HG02588 (cell line): ENCODE measurements at regions not wholly inside any gene's neighbourhood (a gene's known extent, or its start where the extent isn't known, plus 50 kb on each side); places are given as distances from the start of the nearest gene placed in this dataset.

Experiments
- ATAC-seq: cut with Tn5 transposase; IDR thresholded peaks from one replicate; pipeline ENCODE4 v1.9.1; 2021; ENCODE audit warnings: mild to moderate bottlenecking, moderate library complexity; ENCODE audit not compliant: unreplicated experiment

DNA sequence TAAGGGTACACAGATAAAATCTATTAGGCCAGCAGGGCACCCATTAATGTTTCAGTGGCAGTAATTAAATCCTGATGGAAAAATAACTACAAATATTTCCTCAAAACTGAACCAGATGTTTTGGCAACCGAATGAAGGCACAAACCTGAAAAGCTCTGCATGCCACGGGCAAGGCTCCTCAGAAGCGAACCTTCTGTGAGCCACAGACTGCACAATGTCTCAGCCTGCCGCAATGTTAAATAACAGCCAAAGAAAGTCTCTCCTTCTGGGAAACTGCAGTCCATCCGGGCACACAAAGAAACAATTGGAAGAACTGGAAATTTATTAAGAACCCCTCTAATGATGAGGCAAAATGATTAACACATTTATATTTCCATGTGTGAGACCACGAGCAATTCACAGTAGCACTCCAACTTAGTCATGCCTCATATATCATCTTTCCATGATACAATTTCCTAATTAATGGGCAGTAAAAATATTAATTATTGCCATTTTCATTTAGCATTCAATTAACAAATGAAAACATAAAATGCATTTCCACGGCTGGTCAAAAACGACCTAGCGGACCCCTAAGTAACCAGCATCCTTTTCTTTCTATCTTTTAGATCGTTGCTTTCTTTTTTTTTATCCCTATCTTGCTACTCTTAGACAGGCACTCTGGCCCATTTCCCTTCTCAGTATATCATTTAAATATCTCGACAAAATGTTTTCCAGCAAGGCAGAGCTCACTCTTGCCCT lies 237.5 kb downstream of the EPHA4 start:
- ATAC-seq, result no peak

DNA sequence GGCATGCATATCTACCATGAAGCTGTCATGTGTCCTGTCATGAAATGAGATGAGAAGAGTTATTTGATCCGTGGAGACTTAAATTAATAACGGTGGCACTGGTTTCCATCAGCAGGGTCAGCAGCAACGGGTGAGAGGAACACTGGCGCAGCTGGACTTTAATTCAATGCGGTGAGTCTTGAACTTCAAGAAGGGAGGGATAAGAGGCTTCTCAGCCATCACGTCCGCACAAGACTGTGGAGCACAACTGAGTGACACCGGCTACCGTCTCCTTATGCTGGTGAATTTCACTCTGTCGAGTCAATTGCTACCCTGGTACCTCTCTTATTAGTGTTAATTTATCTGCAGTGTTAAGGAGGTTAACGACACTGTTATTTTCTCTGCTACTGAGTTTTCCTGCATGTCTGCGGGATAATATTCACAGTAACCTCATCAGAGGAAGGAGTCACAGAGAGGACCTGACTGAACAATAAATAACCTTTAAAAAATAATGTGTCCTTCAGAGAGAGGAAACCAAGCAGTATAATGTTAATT lies 236.8 kb downstream of the EPHA4 start:
- no peak for ATAC-seq

DNA sequence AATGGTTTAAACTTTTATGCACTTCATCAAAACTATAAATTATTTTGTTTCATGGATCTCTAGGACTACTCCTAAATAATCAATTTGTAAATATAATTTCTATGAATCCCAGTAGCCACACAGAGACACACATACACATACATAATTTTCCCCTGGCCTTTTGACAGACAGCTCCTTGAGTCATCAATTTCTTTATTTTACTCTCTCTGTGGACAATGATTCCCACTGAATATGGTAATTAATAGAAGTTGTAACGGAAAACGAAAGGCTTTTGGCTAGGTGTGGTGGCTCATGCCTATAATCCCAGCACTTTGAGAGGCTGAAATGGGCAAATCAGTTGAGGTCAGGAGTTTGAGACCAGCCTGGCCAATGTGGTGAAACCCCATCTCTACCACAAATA lies 235.1 kb downstream of the EPHA4 start:
- no peak for ATAC-seq

DNA sequence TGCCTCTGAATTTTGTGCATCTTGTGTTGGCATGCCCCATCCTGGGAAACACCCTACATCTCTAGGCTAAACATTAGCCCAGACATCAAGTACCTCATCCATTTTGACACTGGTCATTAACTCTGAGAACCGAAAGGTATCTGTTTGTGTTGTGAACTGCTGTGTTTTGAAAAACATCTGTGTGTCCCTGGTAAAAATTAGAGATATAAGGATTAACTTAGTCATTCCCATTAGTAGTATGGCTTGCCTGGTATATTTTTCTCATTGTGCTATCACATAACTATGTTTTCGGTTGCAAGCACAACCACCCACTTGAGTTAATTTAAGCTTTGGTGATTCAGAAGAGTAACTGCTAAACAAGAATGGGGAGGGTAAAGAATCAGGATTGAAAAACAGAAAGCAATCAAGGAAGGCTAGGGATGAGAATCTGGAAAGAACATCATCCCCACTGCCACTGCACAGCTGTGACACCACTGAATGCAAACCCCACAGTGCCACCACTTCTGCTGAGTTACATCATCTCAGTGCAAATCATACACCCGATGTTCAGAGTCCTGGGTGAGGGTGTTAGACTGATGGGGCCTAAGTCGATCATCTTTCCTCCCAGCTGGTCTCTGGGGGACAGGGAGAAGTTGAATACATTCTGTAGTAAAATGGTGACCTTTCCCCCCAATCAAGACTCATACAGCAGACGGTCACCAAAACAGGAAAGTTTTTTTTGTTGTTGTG lies 234.0 kb downstream of the EPHA4 start:
- peak; percentile 73 for ATAC-seq

DNA sequence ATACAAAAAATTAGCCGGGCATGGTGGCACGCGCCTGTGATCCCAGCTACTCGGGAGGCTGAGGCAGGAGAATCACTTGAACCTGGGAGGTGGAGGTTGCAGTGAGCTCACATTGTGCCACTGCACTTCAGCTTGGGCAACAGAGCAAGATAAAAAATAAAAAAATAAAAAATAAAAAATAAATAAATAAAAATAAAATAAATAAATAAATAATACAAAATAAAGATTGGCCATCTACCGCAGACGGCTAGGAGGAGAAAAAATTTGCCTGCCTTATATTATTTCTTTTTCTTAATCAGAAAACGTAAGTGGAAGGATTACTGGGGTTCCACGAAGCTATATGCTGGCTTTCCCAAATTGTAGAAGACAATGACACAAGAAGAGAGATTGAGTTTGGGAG lies 229.7 kb downstream of the EPHA4 start:
- no peak for ATAC-seq

DNA sequence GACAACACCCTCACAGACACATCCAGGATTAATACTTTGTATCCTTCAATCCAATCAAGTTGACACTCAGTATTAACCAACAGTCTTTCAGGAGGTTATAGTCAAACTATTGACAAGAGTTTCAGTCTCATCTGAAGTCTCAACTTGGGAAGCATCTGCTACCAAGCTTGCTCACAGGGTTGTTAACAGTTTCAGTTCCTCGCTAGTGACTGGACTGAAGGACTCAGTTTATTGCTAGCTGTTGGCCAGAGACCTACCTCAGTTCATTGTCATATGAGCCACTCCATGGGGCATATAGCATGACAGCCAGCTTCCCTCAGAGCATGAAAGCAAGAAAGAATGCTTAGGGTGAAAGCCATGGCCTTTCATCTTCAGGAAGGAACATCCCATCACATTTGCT lies 228.6 kb downstream of the EPHA4 start:
- no peak for ATAC-seq

DNA sequence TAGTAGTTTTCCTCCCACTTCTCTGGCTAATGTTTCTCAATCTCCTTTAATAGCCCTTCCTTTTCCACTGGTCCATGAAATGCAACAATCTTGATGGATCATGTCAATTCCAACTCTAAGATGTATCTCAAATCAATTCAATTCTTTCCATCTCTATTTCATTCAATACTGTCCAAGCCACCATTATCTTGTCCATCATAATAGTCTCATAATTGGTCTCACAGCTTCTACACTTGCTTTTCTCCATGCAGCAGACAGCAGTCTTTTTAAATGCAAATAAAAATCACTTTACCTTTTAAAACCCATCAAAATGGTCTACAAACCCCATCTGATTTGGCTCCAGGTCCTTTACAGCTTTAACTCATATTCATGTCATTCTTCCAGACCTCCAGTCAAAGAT lies 226.6 kb downstream of the EPHA4 start:
- ATAC-seq, result no peak

DNA sequence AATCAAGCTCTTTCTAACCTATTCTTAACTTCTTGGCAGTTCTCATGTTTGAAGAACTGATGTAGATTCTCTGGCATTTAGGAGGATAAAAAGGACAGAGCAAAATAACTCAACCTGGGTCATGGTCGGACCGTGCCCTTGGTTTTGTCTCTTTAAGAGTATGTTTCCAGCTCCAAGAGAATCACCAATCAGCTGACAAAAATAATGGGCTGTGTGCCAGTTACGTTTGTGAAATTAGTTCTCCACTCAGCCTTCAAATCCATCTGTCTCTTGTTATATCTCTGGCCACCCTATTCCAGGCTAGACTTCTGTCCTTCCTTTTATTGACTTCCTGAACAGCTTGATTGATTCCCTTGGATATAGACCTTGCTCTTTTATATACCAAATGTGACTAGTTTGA lies 225.7 kb downstream of the EPHA4 start:
- ATAC-seq, result no peak

DNA sequence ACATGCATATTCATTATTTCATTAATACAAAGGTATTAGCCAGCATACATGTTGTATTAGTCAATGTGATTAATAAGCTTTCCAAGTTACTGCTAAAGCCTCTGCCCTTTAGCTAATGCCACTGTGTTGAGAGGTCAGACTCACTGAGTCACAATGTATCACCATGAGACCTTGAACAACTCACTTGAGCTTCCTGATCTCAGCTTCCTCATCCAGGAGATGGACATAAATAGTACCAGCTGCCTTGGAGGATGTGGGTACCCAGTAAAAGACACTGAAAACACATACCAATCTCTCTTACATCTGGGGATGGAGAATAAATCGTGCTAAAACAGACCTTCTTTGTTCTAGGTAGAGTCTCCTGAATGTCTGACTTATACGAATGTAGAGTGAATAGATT lies 224.6 kb downstream of the EPHA4 start:
- ATAC-seq, result no peak

DNA sequence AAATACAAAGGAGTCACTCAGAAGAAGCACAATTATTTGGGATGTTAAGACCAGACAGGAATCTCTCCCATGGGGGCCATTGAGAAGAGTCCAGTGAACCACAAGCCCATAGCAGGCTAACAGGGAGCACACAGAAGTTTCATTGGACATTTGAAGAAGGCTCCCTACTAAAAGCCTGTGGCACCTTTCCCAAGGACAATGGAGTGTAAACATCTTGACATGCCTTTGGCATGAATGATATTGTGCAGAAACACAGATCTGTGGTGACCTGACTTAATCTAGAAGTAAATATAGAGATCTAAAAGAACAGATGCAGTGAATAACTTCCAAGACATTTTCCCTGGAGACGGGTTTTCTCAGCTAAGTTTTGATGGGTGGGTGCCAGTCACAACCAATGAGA lies 221.5 kb downstream of the EPHA4 start:
- no peak for ATAC-seq

DNA sequence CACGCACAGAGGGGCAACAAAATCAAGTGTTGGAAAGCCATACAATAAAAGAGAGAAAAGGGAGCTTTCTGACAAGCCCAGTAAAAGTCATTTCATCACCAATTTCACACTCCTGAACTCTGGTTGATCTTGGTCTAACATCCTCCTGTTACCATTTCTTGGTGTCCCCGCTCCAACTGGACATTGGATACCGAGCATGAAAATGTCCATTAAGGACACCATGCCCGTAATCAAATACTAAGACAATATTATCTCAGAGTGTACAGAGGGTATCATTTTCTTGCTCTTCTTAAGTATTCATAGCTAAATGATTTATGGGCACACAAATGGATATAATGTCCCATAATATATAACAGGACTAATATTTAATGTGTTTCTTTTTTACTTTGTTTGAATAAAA lies 218.9 kb downstream of the EPHA4 start:
- no peak for ATAC-seq

DNA sequence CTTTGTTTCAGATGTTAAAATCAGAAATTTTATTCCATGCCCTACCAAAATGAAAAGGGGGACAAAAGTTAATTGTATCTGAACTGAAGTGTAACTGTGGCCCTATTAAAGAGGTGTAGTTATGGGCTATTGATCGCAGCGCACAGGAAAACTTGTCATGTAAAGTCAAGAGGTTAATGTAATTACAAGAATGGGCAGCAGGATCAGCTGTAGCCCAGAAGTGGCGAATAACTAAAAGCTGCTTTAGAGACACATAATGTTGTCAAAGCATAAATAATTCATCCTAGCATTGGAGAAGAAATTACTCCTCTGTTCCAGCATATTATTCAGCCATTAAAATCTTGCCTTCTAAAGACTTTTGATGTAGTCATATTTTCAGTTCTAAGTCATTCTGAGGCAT lies 211.8 kb downstream of the EPHA4 start:
- no peak for ATAC-seq

DNA sequence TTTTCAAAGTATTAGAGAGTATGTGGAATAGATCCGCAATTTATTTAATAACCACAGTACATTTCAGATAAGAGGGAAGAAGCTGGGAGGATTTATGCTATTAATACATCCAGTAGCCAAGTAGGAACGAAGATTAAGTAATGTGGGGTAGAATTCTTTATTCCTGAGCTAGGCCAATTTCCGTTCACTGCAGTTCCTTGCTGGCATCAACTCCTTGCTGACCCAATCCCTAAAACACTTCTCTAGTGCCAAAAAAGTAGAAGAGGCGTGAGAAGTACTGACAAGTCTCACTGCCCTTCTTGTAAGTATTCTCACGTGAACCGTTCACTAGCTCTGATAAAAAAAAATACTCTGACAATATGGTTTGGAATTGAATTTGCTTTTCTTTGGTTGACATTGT lies 211.4 kb downstream of the EPHA4 start:
- ATAC-seq, result no peak

DNA sequence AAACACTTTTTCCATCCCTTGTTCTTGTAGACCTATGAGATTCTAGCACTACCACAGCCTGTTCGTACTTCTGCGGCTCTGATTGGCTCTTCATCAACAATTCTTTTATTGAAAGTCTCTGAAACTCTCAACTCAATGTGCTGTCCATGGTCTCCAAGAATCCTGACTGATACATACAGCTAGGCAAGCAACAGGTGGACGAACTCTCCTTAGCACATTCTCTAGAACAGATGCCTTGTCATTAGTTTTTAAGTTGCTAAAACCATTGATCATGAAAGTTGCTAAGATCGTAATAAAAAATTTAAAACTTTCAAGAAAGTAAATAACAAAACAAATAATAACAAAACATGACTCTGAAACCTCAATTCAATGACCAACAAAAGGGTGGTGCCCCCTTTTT lies 210.5 kb downstream of the EPHA4 start:
- no peak for ATAC-seq

DNA sequence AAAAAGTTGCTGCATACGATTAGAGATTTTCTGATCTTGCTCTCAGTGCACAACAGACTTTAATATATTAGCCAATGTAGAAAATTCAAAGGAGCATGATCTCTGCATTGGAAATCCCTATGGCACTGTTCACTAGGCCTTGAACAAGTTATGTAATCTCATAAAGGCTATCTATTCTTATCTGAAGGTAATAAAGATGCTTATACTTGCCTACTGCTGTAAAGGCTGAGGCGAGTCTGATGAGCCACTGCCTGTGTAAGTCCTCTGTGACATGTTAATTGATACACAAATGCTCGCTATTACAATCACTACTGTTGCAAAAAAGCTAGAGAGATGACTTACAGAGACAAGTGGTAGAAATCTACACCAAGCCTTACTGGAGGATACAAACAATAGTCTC lies 207.4 kb downstream of the EPHA4 start:
- ATAC-seq, result no peak
